CD4-positive, CD25-positive, alpha-beta regulatory T cell (primary cell): ENCODE measurements at regions not wholly inside any gene's neighbourhood (a gene's known extent, or its start where the extent isn't known, plus 50 kb on each side); places are given as distances from the start of the nearest gene placed in this dataset.
"Not testable (repeated sequence)": the region's sequence is repeated elsewhere in the genome, so short reads cannot be mapped to it uniquely, and the experiment has no call there.

Experiments
- ATAC-seq, 2 donors: fragments of 150-1000 bp; cut with Tn5 transposase; one replicate each; pipeline ENCODE4 v1.10.0; 2021; ENCODE audit warnings: low read depth in 2 of 2, moderate number of reproducible peaks in 2 of 2, moderate library complexity in 1 of 2
- DNase-seq, 3 donors: peaks; one replicate each; pipeline versions ENCODE4 v3.0.0 to v3.0.0-alpha.2; 2012 to 2022; ENCODE audit warnings: mixed read lengths in 1 of 3
- H3K27ac ChIP-seq: one replicate; pipeline ENCODE4 v1.7.0; 2013; ENCODE audit warnings: mild to moderate bottlenecking, low read length; ENCODE audit not compliant: insufficient read depth, poor library complexity, severe bottlenecking
- H3K27me3 ChIP-seq: one replicate; pipeline ENCODE4 v1.7.0; 2013; ENCODE audit warnings: low read length; ENCODE audit not compliant: control insufficient read depth, insufficient read depth
- H3K36me3 ChIP-seq: one replicate; pipeline ENCODE4 v1.7.0; 2013; ENCODE audit warnings: mild to moderate bottlenecking, low read length, moderate library complexity; ENCODE audit not compliant: control insufficient read depth, insufficient read depth
- H3K4me1 ChIP-seq: 2 replicates; pipeline ENCODE4 v1.7.0; 2013; ENCODE audit warnings: mild to moderate bottlenecking, low read length; ENCODE audit not compliant: insufficient read depth, control insufficient read depth, poor library complexity, severe bottlenecking
- H3K4me3 ChIP-seq: one replicate; pipeline ENCODE4 v1.7.0; 2013; ENCODE audit warnings: low read depth, mild to moderate bottlenecking, low read length, moderate library complexity
- H3K9me3 ChIP-seq, 2 experiments: 1 replicate in 1 of 2; 2 replicates in 1 of 2; pipeline ENCODE4 v1.7.0; 2013; ENCODE audit warnings: low read length in 2 of 2, mild to moderate bottlenecking in 1 of 2, moderate library complexity in 1 of 2; ENCODE audit not compliant: control insufficient read depth in 2 of 2
- H3K27ac Mint-ChIP-seq, 3 donors: one replicate each; pipeline ENCODE4 v1.8.0; 2020 to 2022; ENCODE audit warnings: mild to moderate bottlenecking in 3 of 3, mixed read lengths in 3 of 3, moderate library complexity in 2 of 3
- H3K27me3 Mint-ChIP-seq: one replicate; pipeline ENCODE4 v1.8.0; 2022; ENCODE audit warnings: mild to moderate bottlenecking, mixed read lengths
- H3K36me3 Mint-ChIP-seq: one replicate; pipeline ENCODE4 v1.8.0; 2020; ENCODE audit warnings: mixed read lengths
- H3K4me1 Mint-ChIP-seq, 4 donors: one replicate each; pipeline ENCODE4 v1.8.0; 2020 to 2022; ENCODE audit warnings: mixed read lengths in 4 of 4, mild to moderate bottlenecking in 1 of 4
- H3K4me3 Mint-ChIP-seq, 4 donors: one replicate each; pipeline ENCODE4 v1.8.0; 2020 to 2022; ENCODE audit warnings: mild to moderate bottlenecking in 4 of 4, mixed read lengths in 4 of 4, moderate library complexity in 3 of 4
- H3K9me3 Mint-ChIP-seq, 7 donors: one replicate each; pipeline ENCODE4 v1.8.0; 2020 to 2022; ENCODE audit warnings: mixed read lengths in 7 of 7, mild to moderate bottlenecking in 3 of 7, moderate library complexity in 2 of 7

DNA sequence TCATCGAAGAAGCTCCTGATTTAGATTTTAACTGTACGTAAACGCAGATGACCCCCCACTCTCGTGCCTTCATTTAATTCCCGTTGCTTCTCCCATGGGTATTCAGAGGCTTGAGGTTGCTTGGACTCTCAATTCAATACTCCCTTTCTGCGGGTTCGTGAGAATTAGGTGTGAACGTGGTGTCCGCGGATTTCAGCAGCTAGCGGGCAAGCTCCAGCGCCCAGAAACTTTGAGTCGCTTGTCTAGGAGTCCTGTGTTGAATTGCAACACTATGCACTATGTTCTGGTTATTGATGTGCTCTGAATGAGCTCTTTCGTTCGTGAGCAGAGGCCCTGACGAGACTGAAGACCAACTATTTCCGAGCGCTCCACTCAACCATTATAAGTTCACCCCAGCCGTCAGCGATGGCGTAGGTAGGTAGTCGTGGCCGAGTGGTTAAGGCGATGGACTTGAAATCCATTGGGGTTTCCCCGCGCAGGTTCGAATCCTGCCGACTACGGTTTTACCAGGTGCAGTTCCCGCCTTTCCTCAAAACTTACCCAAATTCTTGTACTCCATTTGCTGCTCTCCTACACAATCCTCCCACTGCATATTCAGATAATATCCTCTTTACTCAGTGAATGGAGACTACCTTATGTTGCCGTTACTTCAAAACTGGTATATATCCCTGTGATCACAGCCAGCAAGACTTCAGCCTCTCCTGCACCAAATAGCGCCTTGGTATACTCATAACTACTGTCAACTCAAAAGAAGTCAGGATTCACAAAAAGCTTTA lies 72.6 kb upstream of the ZNF184 start:
- Histone ChIP-seq H3K4me1 (peaks cover 4% of the 10 kb centered on the region), H3K36me3 (no peaks in the 10 kb centered on the region), H3K9me3 (peaks cover 15 to 39% of the 10 kb centered on the region in 2 experiments), H3K4me3 (no peak overlapping the region), H3K27ac (no peak overlapping the region), H3K27me3 (peaks cover 74% of the 10 kb centered on the region)
- Mint-ChIP-seq H3K4me3 (peak overlapping the region in 2 of 4 donors; percentile 32 to 74), H3K4me1 (peaks cover 6 to 12% (median 9%) of the 10 kb centered on the region in 4 donors), H3K27me3 (peaks cover 93% of the 10 kb centered on the region), H3K36me3 (no peaks in the 10 kb centered on the region), H3K27ac (no peak overlapping the region), H3K9me3 (peaks cover 0 to 36% (median 8%) of the 10 kb centered on the region in 7 donors)
- ATAC-seq = no peak
- DNase-seq = peak in 1 of 3 donors; percentile 34

DNA sequence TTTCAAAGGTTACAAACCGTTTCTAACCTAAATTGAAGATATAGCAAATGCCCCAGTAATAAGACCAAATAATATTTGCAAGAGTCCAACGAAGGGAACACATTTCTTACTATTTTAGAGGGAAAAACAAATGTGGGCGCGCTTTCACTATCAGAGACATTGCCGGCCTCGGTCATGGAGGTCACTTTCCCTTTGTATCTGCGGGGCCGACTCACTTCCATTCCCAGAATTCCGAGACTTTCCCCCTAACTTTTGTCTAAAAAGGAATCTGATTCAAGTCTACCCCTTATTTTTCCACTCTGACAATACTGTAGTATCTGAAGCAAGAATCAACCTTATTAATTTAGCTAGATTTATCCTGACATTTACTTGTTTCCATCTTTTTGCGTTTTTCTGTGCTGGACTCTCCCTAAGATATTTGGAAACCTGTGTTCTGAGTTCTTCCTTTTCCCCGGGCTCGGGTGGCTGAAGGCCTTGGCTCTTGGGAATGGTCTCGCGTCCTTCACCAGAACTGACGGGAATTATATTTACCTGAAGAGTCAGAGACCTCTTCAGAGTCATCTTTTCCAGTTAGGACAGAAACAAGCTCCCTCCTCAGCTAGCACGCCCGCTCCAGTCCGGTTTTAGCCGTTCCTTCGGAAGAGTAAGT lies 71.8 kb upstream of the ZNF184 start:
- DNase-seq (no peak), ATAC-seq (no peak)
- Mint-ChIP-seq H3K9me3 (peaks cover 0 to 36% (median 8%) of the 10 kb centered on the region in 7 donors), H3K4me1 (peaks cover 6 to 12% (median 9%) of the 10 kb centered on the region in 4 donors), H3K27me3 (peaks cover 92% of the 10 kb centered on the region), H3K4me3 (peak overlapping the region in 1 of 4 donors; percentile 19), H3K36me3 (no peaks in the 10 kb centered on the region), H3K27ac (no peak overlapping the region)
- H3K27ac ChIP-seq = no peak overlapping the region
- H3K27me3 ChIP-seq = peaks cover 70% of the 10 kb centered on the region
- H3K4me1 ChIP-seq = peaks cover 4% of the 10 kb centered on the region
- H3K36me3 ChIP-seq = no peaks in the 10 kb centered on the region
- H3K9me3 ChIP-seq = peaks cover 15 to 39% of the 10 kb centered on the region in 2 experiments
- H3K4me3 ChIP-seq = no peak overlapping the region

DNA sequence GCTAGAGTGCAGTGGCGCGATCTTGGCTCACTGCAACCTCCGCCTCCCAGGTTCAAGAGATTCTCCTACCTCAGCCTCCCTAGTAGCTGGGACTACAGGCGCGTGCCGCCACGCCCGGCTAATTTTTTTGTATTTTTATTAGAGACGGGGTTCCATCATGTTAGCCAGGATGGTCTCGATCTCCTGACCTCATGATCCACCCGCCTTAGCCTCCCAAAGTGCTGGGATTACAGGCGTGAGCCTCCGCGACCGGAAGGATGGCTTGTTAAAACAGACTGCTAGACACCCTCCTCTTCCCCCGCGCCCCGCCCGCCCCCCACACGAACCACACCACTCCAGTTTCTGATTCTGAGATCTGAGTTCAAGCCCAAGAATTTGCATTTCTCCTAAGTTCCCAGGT lies 71.2 kb upstream of the ZNF184 start:
- not testable (repeated sequence) for H3K36me3 Mint-ChIP-seq, ATAC-seq, H3K4me1 ChIP-seq, H3K27ac Mint-ChIP-seq, DNase-seq, H3K36me3 ChIP-seq, H3K27ac ChIP-seq, H3K4me3 ChIP-seq
- Histone ChIP-seq H3K9me3 (peaks cover 15 to 39% of the 10 kb centered on the region in 2 experiments), H3K27me3 (peaks cover 67% of the 10 kb centered on the region)
- peak overlapping the region in 1 of 4 donors; percentile 19 for H3K4me3 Mint-ChIP-seq
- peaks cover 0 to 36% (median 8%) of the 10 kb centered on the region in 7 donors for H3K9me3 Mint-ChIP-seq
- H3K27me3 Mint-ChIP-seq = peaks cover 94% of the 10 kb centered on the region
- peaks cover 6 to 12% (median 9%) of the 10 kb centered on the region in 4 donors for H3K4me1 Mint-ChIP-seq

DNA sequence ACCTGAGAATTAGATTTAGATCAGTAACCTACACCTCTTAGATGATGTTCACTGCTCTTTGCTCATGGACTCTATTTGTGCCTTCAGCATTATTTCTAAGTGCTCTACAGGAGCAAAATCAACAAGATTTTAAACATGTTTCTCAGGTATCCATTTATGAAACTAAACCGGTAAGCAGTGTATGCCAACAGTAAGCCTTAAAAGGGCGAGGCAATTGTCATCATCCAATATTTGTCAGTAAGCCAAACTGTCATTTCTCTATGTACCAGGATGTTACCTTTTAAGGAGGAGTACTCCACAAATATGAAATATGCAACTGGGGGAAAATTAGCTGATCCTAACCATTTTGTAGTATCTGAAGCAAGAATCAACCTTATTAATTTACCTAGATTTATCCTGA lies 69.6 kb upstream of the ZNF184 start:
- no peaks in the 10 kb centered on the region for H3K36me3 Mint-ChIP-seq

DNA sequence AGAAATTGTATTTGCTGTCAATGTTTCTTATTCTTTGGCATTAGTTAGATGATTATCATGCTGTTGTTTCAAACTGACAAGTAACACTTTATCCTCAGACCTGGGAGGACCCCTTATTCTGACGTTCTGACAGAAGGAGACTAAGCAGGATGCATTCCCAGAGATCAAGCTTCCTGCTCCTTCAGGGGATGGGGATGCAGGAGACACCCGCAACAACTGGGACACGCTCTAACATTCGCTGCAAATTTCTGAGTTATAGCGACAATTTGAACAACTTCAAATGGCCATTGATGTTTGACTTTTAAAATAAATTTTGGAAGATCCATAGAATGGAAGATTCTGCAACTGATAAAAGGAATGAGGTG lies 69.0 kb upstream of the ZNF184 start:
- Histone ChIP-seq H3K4me1 (peaks cover 4% of the 10 kb centered on the region), H3K36me3 (no peaks in the 10 kb centered on the region), H3K27ac (no peak overlapping the region), H3K27me3 (peaks cover 55% of the 10 kb centered on the region), H3K4me3 (no peak overlapping the region), H3K9me3 (peaks cover 13 to 29% of the 10 kb centered on the region in 2 experiments)
- Mint-ChIP-seq H3K27me3 (peaks cover 90% of the 10 kb centered on the region), H3K9me3 (peaks cover 0 to 29% (median 8%) of the 10 kb centered on the region in 7 donors), H3K27ac (no peak overlapping the region), H3K4me1 (peaks cover 6 to 12% (median 9%) of the 10 kb centered on the region in 4 donors), H3K4me3 (no peak overlapping the region), H3K36me3 (no peaks in the 10 kb centered on the region)
- DNase-seq (no peak), ATAC-seq (no peak)

More for the DNA sequence above, 69.6 kb upstream of the ZNF184 start:
- H3K27ac Mint-ChIP-seq = no peak overlapping the region
- no peak overlapping the region for H3K4me3 ChIP-seq
- DNase-seq (no peak), ATAC-seq (no peak)
- H3K9me3 Mint-ChIP-seq = peaks cover 0 to 34% (median 8%) of the 10 kb centered on the region in 7 donors
- H3K36me3 ChIP-seq = no peaks in the 10 kb centered on the region
- peaks cover 57% of the 10 kb centered on the region for H3K27me3 ChIP-seq
- H3K4me1 Mint-ChIP-seq = peaks cover 6 to 12% (median 9%) of the 10 kb centered on the region in 4 donors
- H3K9me3 ChIP-seq = peaks cover 13 to 32% of the 10 kb centered on the region in 2 experiments
- peaks cover 95% of the 10 kb centered on the region for H3K27me3 Mint-ChIP-seq
- no peak overlapping the region for H3K4me3 Mint-ChIP-seq
- no peak overlapping the region for H3K27ac ChIP-seq
- peaks cover 4% of the 10 kb centered on the region for H3K4me1 ChIP-seq

DNA sequence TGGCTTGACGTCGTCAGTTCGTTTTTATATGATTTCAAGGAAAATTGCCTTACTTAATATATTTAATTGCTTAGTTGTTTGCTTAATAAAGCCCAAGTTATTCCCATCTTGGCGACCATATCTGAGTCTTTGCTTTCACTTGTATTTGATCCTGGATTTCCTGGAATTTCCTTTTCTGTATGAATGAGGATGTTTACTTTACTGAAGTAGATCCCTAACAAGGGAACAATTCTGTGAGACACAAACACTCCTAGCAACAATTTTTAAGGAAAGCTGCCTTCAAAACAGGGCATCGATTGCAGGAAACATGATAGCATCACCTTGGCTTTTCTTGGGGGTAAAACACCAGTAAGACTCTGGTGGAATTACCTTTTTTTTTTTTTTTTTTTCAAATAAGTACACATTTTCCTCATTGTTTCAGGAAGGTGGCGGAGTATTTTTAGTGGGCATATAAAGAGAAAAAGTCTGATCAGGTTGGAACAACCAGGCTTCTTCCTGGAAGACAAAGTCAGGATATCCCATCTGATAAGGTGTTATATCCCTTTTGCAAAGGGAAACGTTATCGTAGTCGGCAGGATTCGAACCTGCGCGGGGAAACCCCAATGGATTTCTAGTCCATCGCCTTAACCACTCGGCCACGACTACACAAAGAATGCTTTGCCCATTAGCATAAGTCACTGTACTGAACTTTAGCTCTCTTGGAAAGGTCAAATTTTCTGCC lies 68.5 kb upstream of the ZNF184 start:
- Mint-ChIP-seq H3K9me3 (peaks cover 0 to 23% (median 6%) of the 10 kb centered on the region in 7 donors), H3K4me1 (peaks cover 6 to 12% (median 9%) of the 10 kb centered on the region in 4 donors), H3K27ac (no peak overlapping the region), H3K36me3 (no peaks in the 10 kb centered on the region), H3K27me3 (peaks cover 85% of the 10 kb centered on the region), H3K4me3 (no peak overlapping the region)
- H3K36me3 ChIP-seq = no peaks in the 10 kb centered on the region
- H3K9me3 ChIP-seq = peaks cover 10 to 24% of the 10 kb centered on the region in 2 experiments
- H3K27ac ChIP-seq = no peak overlapping the region
- ATAC-seq (no peak), DNase-seq (no peak)
- no peak overlapping the region for H3K4me3 ChIP-seq
- H3K27me3 ChIP-seq = peaks cover 50% of the 10 kb centered on the region
- peaks cover 4% of the 10 kb centered on the region for H3K4me1 ChIP-seq

DNA sequence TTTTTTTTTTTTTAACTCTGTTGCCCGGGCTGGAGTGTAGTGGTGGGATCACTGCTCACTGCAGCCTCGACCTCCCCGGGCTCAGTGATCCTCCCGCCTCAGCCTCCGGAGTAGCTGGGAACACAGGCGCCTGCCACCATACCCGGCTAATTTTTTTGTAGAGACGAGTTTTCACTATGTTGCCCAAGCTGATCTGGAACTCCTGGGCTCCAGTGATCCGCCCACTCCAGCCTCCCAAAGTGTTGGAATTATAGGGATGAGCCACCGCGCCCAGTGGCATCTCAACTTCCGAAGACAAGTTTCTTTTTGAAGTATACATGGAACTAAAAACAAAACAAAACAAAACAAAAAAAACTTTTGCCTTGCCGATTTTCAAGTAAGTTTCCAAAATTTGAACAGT lies 66.6 kb upstream of the ZNF184 start:
- no peak for ATAC-seq
- Mint-ChIP-seq H3K4me1 (peaks cover under 1 to 2% (median 2%) of the 10 kb centered on the region in 4 donors), H3K27me3 (peaks cover 75% of the 10 kb centered on the region), H3K4me3 (no peak overlapping the region), H3K36me3 (no peaks in the 10 kb centered on the region), H3K27ac (no peak overlapping the region), H3K9me3 (peaks cover 0 to 16% (median 1%) of the 10 kb centered on the region in 7 donors)
- Histone ChIP-seq H3K9me3 (peaks cover 6 to 7% of the 10 kb centered on the region in 2 experiments), H3K27me3 (peaks cover 34% of the 10 kb centered on the region), H3K4me1 (peaks cover 2% of the 10 kb centered on the region), H3K36me3 (no peaks in the 10 kb centered on the region), H3K4me3 (no peak overlapping the region), H3K27ac (no peak overlapping the region)
- no peak for DNase-seq
